Lower leg skin (tissue), 4 donors: ENCODE measurements at regions not wholly inside any gene's neighbourhood (a gene's known extent, or its start where the extent isn't known, plus 50 kb on each side); places are given as distances from the start of the nearest gene placed in this dataset.

ENCODE experiments used
- DNase-seq, 2 donors: peaks; one replicate each; pipeline ENCODE4 v3.0.0-alpha.2; 2019; ENCODE audit warnings: low spot score in 2 of 2
- H3K4me3 ChIP-seq: fragments of 200-600 bp; sonication (generic); 2 replicates; pipeline ENCODE4 v1.5.1; 2017; ENCODE audit warnings: mild to moderate bottlenecking, low read depth; ENCODE audit not compliant: poor library complexity, severe bottlenecking
- POLR2A ChIP-seq, 2 donors: fragments of 450-650 bp; IDR thresholded peaks; one replicate each; pipeline ENCODE4 v1.6.1; 2016 to 2017; ENCODE audit warnings: antibody characterized with exemption in 2 of 2, mild to moderate bottlenecking in 1 of 2, moderate library complexity in 1 of 2
- WGBS, 2 donors: methylation state at CpG; one replicate each; pipeline ENCODE4 v1.1.5; 2018; 5-methylcytosine and 5-hydroxymethylcytosine counted together
- intact Hi-C: fragments of 100-400 bp; cut with DNase I; formaldehyde crosslinking; loops from one replicate; pipeline ENCODE4 v1.15.0; 2023; ENCODE audit warnings: low total_unique reads
- TF ChIP-seq, protein P1 (sequence below), 3 donors: fragments of 450-650 bp; IDR thresholded peaks; one replicate each; pipeline ENCODE4 v1.5.1; 2016; ENCODE audit warnings: antibody characterized with exemption in 3 of 3, mild to moderate bottlenecking in 3 of 3, moderate library complexity in 2 of 3

- DNase-seq = no peak
- 49 to 52% methylated on average over 6 of the region's 6 CpGs for WGBS, 2 donors
- TF ChIP-seq POLR2A (IDR thresholded peaks at IDR 0.05) = no peak
- TF ChIP-seq, protein P1, sequence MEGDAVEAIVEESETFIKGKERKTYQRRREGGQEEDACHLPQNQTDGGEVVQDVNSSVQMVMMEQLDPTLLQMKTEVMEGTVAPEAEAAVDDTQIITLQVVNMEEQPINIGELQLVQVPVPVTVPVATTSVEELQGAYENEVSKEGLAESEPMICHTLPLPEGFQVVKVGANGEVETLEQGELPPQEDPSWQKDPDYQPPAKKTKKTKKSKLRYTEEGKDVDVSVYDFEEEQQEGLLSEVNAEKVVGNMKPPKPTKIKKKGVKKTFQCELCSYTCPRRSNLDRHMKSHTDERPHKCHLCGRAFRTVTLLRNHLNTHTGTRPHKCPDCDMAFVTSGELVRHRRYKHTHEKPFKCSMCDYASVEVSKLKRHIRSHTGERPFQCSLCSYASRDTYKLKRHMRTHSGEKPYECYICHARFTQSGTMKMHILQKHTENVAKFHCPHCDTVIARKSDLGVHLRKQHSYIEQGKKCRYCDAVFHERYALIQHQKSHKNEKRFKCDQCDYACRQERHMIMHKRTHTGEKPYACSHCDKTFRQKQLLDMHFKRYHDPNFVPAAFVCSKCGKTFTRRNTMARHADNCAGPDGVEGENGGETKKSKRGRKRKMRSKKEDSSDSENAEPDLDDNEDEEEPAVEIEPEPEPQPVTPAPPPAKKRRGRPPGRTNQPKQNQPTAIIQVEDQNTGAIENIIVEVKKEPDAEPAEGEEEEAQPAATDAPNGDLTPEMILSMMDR (IDR thresholded peaks at IDR 0.05) = no peak
- intact Hi-C loops = no loop called here
- no peak overlapping the region for H3K4me3 ChIP-seq
Observed at GRCh38 chr12:107545737-107546353, 139.8 kb upstream of the PWP1 start.

- DNase-seq = no peak
- TF ChIP-seq, protein P1 (IDR thresholded peaks at IDR 0.05) = no peak
- no peak for TF ChIP-seq POLR2A (IDR thresholded peaks at IDR 0.05)
- WGBS, 2 donors = 81 to 82% methylated on average over 3 of the region's 3 CpGs
- no peak overlapping the region for H3K4me3 ChIP-seq
- intact Hi-C loops = no loop called here
Observed at GRCh38 chr12:107547389-107547788, 138.2 kb upstream of the PWP1 start.

DNA sequence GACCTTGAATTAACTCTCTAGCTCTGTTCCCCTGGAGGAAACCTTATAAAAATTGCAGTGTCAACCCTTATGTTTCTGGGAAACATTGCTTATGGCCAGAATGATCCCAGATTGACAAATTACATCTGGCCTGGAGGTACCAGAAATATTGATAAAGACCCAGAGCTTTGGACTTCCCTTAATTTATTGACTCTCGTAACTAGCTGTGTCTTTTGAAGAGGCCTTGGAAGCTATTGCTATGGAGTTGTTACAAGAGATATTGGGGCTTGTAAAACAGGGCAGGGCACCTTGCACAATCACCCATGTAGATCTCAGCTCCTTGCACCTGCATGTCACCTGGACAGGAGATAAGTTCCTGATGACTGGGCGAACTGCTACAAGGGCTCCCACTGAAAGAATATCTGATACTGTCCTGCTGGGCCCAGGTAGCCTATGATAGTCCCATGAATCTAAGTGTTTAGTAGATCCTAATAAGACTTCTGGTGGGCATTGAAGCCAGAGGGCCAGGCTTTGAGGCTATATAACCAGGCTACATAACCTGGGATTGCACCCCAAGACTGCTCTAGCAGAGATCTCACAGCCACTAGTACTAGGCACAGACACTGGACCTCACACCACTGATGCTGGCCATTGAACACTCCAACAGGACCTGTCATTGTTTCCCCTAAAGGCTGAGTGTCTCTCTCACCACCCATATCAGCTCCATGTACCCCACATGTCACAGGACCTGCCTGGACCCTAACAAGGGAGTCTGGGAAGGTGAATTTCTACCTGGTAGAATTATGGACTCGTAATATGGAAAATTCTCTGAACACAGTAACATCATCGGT, 135.7 kb upstream of the PWP1 start:
- intact Hi-C loops = no loop called here
- TF ChIP-seq POLR2A (IDR thresholded peaks at IDR 0.05) = no peak
- TF ChIP-seq, protein P1 (IDR thresholded peaks at IDR 0.05) = no peak
- no peak overlapping the region for H3K4me3 ChIP-seq
- WGBS, 2 donors = 88 to 96% methylated on average over 4 of the region's 4 CpGs
- DNase-seq = peak in 1 of 2 donors; percentile 57

GRCh38 chr12:107551434-107551833, 134.2 kb upstream of the PWP1 start:
- H3K4me3 ChIP-seq = no peak overlapping the region
- intact Hi-C loops = no loop called here
- no peak for DNase-seq
- TF ChIP-seq, protein P1 (IDR thresholded peaks at IDR 0.05) = no peak
- TF ChIP-seq POLR2A (IDR thresholded peaks at IDR 0.05) = no peak

GRCh38 chr12:107552263-107552662, 133.3 kb upstream of the PWP1 start:
- no peak for DNase-seq

More at GRCh38 chr12:107552263-107552662, 133.3 kb upstream of the PWP1 start:
- no peak overlapping the region for H3K4me3 ChIP-seq
- no peak for TF ChIP-seq POLR2A (IDR thresholded peaks at IDR 0.05)
- TF ChIP-seq, protein P1 (IDR thresholded peaks at IDR 0.05) = no peak
- whole genome bisulfite sequencing, 2 donors = 85 to 87% methylated on average over 4 of the region's 4 CpGs
- intact Hi-C loops = no loop called here
